ENCODE measurements at regions not wholly inside any gene's neighbourhood (a gene's known extent, or its start where the extent isn't known, plus 50 kb on each side); places are given as distances from the start of the nearest gene placed in this dataset.

- ChIA-PET POLR2A (no interaction called here), CTCF (no interaction called here)
- no peak for DNase-seq (ENCODE audit: extremely low spot score)
- TF ChIP-seq FOXA1 (IDR thresholded peaks at IDR 0.05) (no peak), ELF4 (IDR thresholded peaks at IDR 0.05) (no peak), BHLHE40 (IDR thresholded peaks at IDR 0.05; ENCODE audit: borderline replicate concordance) (no peak), TARDBP (IDR thresholded peaks at IDR 0.05) (no peak), L3MBTL2 (conservative IDR thresholded peaks at IDR 0.05) (no peak), HDGF (IDR thresholded peaks at IDR 0.05; ENCODE audit: borderline replicate concordance) (no peak), ZNF384 (IDR thresholded peaks at IDR 0.05) (no peak), CTBP1 (IDR thresholded peaks at IDR 0.05; ENCODE audit: borderline replicate concordance) (no peak), SUZ12 (IDR thresholded peaks at IDR 0.05) (no peak), NFRKB (IDR thresholded peaks at IDR 0.05) (no peak), PKNOX1 (IDR thresholded peaks at IDR 0.05) (no peak), SP1 (IDR thresholded peaks at IDR 0.05) (no peak), FOXM1 (IDR thresholded peaks at IDR 0.05; ENCODE audit: borderline replicate concordance) (no peak), LEF1 (IDR thresholded peaks at IDR 0.05; ENCODE audit: borderline replicate concordance) (no peak)
Measured at GRCh38 chr21:21605521-21605920, 607.3 kb downstream of the NCAM2 start.

- POLR2A ChIA-PET, result no interaction called here
- DNase-seq (ENCODE audit: extremely low spot score), result no peak
- CTCF ChIA-PET, result no interaction called here
- TF ChIP-seq TARDBP (IDR thresholded peaks at IDR 0.05), result no peak
- no peak for TF ChIP-seq BHLHE40 (IDR thresholded peaks at IDR 0.05; ENCODE audit: borderline replicate concordance)
- no peak for TF ChIP-seq FOXK2 (IDR thresholded peaks at IDR 0.05)
- TF ChIP-seq SP1 (IDR thresholded peaks at IDR 0.05), result no peak
- no peak for TF ChIP-seq FOXM1 (IDR thresholded peaks at IDR 0.05; ENCODE audit: borderline replicate concordance)
- no peak for TF ChIP-seq SUZ12 (IDR thresholded peaks at IDR 0.05)
- TF ChIP-seq HDGF (IDR thresholded peaks at IDR 0.05; ENCODE audit: borderline replicate concordance), result no peak
- no peak for TF ChIP-seq ZNF384 (IDR thresholded peaks at IDR 0.05)
- no peak for TF ChIP-seq FOXA1 (IDR thresholded peaks at IDR 0.05)
Measured at GRCh38 chr21:21606041-21606440, 607.8 kb downstream of the NCAM2 start.

- DNase-seq (ENCODE audit: extremely low spot score), result no peak
- TF ChIP-seq L3MBTL2 (conservative IDR thresholded peaks at IDR 0.05), result no peak
- CTCF ChIA-PET, result no interaction called here
- POLR2A ChIA-PET, result no interaction called here
Measured at GRCh38 chr21:21612466-21612865, 614.3 kb downstream of the NCAM2 start.

DNA sequence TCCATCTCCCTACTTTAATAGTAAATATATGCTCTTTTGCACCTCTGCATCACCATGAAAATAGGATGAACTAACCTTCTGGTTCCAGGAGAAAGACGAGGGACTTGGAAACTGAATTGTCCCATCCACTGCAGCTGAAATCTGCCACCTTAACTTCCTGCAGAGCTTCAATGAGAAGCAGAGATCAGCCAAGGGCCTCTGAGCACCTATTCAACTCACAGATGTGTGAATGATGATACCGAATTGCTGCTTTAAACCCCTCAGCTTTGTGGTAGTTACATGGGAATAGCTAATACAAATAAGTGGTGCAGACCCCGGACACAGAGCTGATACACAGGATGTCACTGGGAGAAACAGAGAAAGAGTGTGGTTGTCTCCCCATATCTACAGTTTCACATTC, 616.8 kb downstream of the NCAM2 start:
- ChIA-PET CTCF (no interaction called here), POLR2A (no interaction called here)
- DNase-seq (ENCODE audit: extremely low spot score), result no peak
- TF ChIP-seq FOXK2 (IDR thresholded peaks at IDR 0.05) (no peak), HDGF (IDR thresholded peaks at IDR 0.05; ENCODE audit: borderline replicate concordance) (no peak), BHLHE40 (IDR thresholded peaks at IDR 0.05; ENCODE audit: borderline replicate concordance) (no peak), FOXM1 (IDR thresholded peaks at IDR 0.05; ENCODE audit: borderline replicate concordance) (no peak), ZNF384 (IDR thresholded peaks at IDR 0.05) (no peak), FOXA1 (IDR thresholded peaks at IDR 0.05) (no peak), L3MBTL2 (conservative IDR thresholded peaks at IDR 0.05) (no peak), SP1 (IDR thresholded peaks at IDR 0.05) (no peak), SUZ12 (IDR thresholded peaks at IDR 0.05) (no peak), CTBP1 (IDR thresholded peaks at IDR 0.05; ENCODE audit: borderline replicate concordance) (no peak), NFRKB (IDR thresholded peaks at IDR 0.05) (no peak)

GRCh38 chr21:21622460-21623234, 624.4 kb downstream of the NCAM2 start:
- no peak for DNase-seq (ENCODE audit: extremely low spot score)
- ChIA-PET CTCF (no interaction called here), POLR2A (no interaction called here)
- TF ChIP-seq BHLHE40 (IDR thresholded peaks at IDR 0.05; ENCODE audit: borderline replicate concordance), result no peak
- TF ChIP-seq FOXK2 (IDR thresholded peaks at IDR 0.05), result no peak
- no peak for TF ChIP-seq LEF1 (IDR thresholded peaks at IDR 0.05; ENCODE audit: borderline replicate concordance)
- TF ChIP-seq SUZ12 (IDR thresholded peaks at IDR 0.05), result no peak
- TF ChIP-seq SP1 (IDR thresholded peaks at IDR 0.05), result no peak

- ChIA-PET CTCF (no interaction called here), POLR2A (no interaction called here)
- no peak for DNase-seq (ENCODE audit: extremely low spot score)
- TF ChIP-seq NFRKB (IDR thresholded peaks at IDR 0.05) (no peak), FOXA1 (IDR thresholded peaks at IDR 0.05) (no peak), BHLHE40 (IDR thresholded peaks at IDR 0.05; ENCODE audit: borderline replicate concordance) (no peak), L3MBTL2 (conservative IDR thresholded peaks at IDR 0.05) (no peak)
Measured at GRCh38 chr21:21624674-21625073, 626.5 kb downstream of the NCAM2 start.

DNA sequence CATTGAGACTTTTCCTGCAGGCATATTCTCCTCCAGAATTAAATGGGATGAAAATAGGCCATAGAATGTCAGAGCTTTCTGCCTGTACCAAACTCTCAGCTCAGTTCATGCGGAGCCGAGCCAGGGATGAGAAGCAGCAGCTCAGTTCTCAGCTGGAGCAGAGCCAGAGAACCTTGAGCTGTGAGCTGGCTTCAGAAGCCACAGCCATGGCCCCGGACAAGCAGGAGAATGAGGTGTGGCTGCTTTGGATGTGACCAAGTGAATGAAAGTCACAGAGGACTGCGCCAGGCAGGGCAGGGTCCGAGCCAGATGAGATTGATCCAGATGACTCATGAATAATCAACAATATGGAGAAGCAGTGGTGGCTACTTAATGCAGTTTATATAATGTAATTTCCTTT, 633.8 kb downstream of the NCAM2 start:
- POLR2A ChIA-PET, result no interaction called here
- DNase-seq (ENCODE audit: extremely low spot score), result no peak
- CTCF ChIA-PET, result no interaction called here
- TF ChIP-seq SP1 (IDR thresholded peaks at IDR 0.05) (no peak), FOXK2 (IDR thresholded peaks at IDR 0.05) (no peak), LEF1 (IDR thresholded peaks at IDR 0.05; ENCODE audit: borderline replicate concordance) (no peak), FOXM1 (IDR thresholded peaks at IDR 0.05; ENCODE audit: borderline replicate concordance) (no peak), ZNF384 (IDR thresholded peaks at IDR 0.05) (no peak), SUZ12 (IDR thresholded peaks at IDR 0.05) (no peak), BHLHE40 (IDR thresholded peaks at IDR 0.05; ENCODE audit: borderline replicate concordance) (no peak), PKNOX1 (IDR thresholded peaks at IDR 0.05) (no peak), ARNT (IDR thresholded peaks at IDR 0.05) (no peak), L3MBTL2 (conservative IDR thresholded peaks at IDR 0.05) (no peak), NFRKB (IDR thresholded peaks at IDR 0.05) (no peak), FOXA1 (IDR thresholded peaks at IDR 0.05) (no peak), CTBP1 (IDR thresholded peaks at IDR 0.05; ENCODE audit: borderline replicate concordance) (no peak), TARDBP (IDR thresholded peaks at IDR 0.05) (no peak), HDGF (IDR thresholded peaks at IDR 0.05; ENCODE audit: borderline replicate concordance) (no peak)
